PFSK-1 (cell line): ENCODE measurements at regions not wholly inside any gene's neighbourhood (a gene's known extent, or its start where the extent isn't known, plus 50 kb on each side); places are given as distances from the start of the nearest gene placed in this dataset.

ENCODE experiments used
- FOXP2 ChIP-seq: optimal IDR thresholded peaks from 2 replicates; pipeline ENCODE3; 2011; ENCODE audit warnings: borderline replicate concordance, control low read depth, inconsistent platforms; ENCODE audit not compliant: insufficient read depth; ENCODE audit errors: extremely low read length, extremely low read depth
- POLR2AphosphoS5 ChIP-seq: IDR thresholded peaks from 2 replicates; pipeline ENCODE4 v1.6.1; 2012; ENCODE audit warnings: low read depth, mild to moderate bottlenecking, control low read depth, low read length, moderate library complexity
- SIN3A ChIP-seq: IDR thresholded peaks from 2 replicates; pipeline ENCODE4 v1.6.1; 2012; ENCODE audit warnings: mild to moderate bottlenecking, low read length, moderate library complexity, borderline replicate concordance; ENCODE audit not compliant: insufficient read depth
- TAF1 ChIP-seq: IDR thresholded peaks from 2 replicates; pipeline ENCODE4 v1.6.1; 2012; ENCODE audit warnings: low read length, control low read depth, borderline replicate concordance; ENCODE audit not compliant: insufficient read depth
- TF ChIP-seq, protein P1 (sequence below), 2 experiments: IDR thresholded peaks; 2 replicates each; pipeline versions ENCODE4 v1.6.1 to v1.8.0; 2011 to 2012; ENCODE audit warnings: low read depth in 2 of 2, low read length in 2 of 2, control low read depth in 1 of 2, inconsistent platforms in 1 of 2, mild to moderate bottlenecking in 1 of 2, moderate library complexity in 1 of 2; ENCODE audit not compliant: insufficient read depth in 1 of 2

DNA sequence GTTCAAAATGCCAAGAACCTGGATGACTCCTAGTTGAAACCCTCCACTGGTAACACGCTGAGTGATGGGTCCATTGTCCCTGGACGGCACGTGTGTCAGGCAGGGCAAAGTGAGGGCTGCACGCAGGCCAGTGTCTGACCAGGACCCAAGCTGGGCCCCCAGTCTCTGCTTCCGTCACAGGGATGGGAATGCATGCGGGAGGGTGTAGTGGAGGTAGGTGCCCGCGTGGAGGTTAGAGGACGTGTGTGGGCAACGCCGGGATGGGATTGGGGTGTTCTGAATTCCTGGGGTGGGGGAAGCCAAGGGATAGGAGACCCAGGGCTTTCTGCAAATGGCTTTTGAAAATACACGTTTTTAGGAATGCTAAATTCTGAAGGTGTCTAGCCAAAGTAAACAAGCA lies 943.3 kb downstream of the BRD1 start:
- TF ChIP-seq POLR2AphosphoS5 (no peak), TAF1 (no peak), SIN3A (no peak), FOXP2 (no peak)
- TF ChIP-seq, protein P1, sequence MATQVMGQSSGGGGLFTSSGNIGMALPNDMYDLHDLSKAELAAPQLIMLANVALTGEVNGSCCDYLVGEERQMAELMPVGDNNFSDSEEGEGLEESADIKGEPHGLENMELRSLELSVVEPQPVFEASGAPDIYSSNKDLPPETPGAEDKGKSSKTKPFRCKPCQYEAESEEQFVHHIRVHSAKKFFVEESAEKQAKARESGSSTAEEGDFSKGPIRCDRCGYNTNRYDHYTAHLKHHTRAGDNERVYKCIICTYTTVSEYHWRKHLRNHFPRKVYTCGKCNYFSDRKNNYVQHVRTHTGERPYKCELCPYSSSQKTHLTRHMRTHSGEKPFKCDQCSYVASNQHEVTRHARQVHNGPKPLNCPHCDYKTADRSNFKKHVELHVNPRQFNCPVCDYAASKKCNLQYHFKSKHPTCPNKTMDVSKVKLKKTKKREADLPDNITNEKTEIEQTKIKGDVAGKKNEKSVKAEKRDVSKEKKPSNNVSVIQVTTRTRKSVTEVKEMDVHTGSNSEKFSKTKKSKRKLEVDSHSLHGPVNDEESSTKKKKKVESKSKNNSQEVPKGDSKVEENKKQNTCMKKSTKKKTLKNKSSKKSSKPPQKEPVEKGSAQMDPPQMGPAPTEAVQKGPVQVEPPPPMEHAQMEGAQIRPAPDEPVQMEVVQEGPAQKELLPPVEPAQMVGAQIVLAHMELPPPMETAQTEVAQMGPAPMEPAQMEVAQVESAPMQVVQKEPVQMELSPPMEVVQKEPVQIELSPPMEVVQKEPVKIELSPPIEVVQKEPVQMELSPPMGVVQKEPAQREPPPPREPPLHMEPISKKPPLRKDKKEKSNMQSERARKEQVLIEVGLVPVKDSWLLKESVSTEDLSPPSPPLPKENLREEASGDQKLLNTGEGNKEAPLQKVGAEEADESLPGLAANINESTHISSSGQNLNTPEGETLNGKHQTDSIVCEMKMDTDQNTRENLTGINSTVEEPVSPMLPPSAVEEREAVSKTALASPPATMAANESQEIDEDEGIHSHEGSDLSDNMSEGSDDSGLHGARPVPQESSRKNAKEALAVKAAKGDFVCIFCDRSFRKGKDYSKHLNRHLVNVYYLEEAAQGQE (IDR thresholded peaks at IDR 0.05; ENCODE audit: insufficient read depth in 1 of 2, low read depth in 2 of 2, low read length in 2 of 2) = no peak
